22Rv1 (cell line): ENCODE measurements at regions not wholly inside any gene's neighbourhood (a gene's known extent, or its start where the extent isn't known, plus 50 kb on each side); places are given as distances from the start of the nearest gene placed in this dataset.

ENCODE experiments used
- H3K27ac ChIP-seq: fragments of 450-650 bp; 2 replicates; pipeline ENCODE4 v1.5.1; 2017
- ZFX ChIP-seq: fragments of 450-650 bp; IDR thresholded peaks from 2 replicates; pipeline ENCODE4 v1.6.1; 2017; ENCODE audit warnings: antibody characterized with exemption, borderline replicate concordance
- TF ChIP-seq, protein P1 (sequence below): fragments of 450-650 bp; IDR thresholded peaks from 2 replicates; pipeline ENCODE4 v1.5.1; 2017; ENCODE audit warnings: mild to moderate bottlenecking

DNA sequence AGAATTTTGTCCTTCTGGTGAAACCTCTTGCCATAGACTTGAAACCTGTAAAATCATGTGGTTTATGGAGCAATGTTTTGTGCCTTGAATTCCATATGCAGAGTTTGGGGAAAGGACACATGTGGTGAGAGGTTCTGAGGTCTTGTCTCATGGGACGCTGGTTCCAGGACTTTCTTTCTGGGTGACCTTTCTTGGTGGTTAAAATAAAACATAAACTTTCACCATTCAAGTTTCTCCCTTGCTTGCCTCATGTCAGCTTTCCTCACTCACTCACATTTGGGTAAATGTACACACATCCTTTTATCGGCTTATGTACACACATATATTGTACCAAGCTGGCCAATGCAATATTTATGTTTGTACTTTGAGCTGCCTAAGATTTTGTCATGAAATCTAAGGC lies 144.9 kb upstream of the CELF2 start:
- TF ChIP-seq ZFX, result no peak
- H3K27ac ChIP-seq, result no peak overlapping the region

DNA sequence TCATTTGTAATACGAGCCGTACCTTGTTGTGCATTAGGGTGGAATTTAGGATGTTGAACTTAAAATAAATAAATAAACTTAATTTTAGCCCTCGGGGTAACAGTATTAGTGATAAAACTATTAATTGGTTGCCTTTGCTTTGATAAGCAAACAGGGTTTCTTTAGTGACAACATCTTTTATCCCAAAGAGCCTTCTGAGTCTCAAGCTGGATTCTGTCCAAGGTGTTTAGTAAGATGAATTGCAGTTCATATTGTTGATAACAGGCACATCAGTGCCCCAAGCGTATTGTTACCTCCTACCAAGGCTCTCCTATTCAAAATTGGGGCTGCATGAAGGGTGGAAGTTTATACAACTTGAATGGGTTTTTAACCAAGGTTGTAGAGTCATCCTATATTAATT lies 144.4 kb upstream of the CELF2 start:
- H3K27ac ChIP-seq, result no peak overlapping the region
- TF ChIP-seq, protein P1, sequence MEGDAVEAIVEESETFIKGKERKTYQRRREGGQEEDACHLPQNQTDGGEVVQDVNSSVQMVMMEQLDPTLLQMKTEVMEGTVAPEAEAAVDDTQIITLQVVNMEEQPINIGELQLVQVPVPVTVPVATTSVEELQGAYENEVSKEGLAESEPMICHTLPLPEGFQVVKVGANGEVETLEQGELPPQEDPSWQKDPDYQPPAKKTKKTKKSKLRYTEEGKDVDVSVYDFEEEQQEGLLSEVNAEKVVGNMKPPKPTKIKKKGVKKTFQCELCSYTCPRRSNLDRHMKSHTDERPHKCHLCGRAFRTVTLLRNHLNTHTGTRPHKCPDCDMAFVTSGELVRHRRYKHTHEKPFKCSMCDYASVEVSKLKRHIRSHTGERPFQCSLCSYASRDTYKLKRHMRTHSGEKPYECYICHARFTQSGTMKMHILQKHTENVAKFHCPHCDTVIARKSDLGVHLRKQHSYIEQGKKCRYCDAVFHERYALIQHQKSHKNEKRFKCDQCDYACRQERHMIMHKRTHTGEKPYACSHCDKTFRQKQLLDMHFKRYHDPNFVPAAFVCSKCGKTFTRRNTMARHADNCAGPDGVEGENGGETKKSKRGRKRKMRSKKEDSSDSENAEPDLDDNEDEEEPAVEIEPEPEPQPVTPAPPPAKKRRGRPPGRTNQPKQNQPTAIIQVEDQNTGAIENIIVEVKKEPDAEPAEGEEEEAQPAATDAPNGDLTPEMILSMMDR, result no peak
- TF ChIP-seq ZFX, result no peak

DNA sequence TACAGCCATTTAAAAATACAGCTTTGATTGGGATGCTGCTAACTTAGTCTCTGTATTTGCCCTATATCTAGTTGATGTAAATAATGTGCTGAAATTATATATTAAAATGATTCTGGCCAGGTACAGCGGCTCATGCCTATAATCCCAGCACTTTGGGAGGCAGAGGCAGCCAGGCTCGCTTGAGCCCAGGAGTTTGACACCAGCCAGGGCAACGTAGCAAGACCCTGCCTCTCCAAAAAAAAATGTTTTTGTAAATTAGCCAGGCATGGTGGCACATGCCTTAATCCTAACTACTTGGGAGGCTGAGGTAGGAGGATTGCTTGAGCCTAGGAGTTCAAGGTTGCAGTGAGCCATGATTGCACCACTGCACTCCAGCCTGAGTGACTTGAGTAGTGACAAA lies 143.8 kb upstream of the CELF2 start:
- TF ChIP-seq ZFX, result no peak
- TF ChIP-seq, protein P1, result no peak
- no peak overlapping the region for H3K27ac ChIP-seq

DNA sequence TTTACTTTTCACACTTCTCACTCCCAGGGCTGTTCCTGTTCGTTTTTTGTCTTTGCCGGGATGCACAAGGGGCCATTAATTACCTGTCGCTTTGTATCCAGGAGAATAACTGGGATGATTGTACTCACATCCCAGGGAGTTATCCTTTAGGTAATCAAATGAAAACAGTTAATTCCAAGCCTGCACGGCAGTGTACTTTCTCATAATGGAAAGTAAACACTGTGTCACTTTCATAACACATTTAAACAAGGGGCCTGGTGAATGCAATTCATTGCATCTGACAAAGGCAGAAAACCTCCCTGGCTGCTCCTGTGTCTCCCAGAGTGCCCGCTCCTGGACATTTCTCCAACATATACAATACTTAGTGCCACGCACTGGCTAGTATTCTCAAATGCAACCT lies 138.7 kb upstream of the CELF2 start:
- TF ChIP-seq ZFX, result no peak
- TF ChIP-seq, protein P1, result no peak

DNA sequence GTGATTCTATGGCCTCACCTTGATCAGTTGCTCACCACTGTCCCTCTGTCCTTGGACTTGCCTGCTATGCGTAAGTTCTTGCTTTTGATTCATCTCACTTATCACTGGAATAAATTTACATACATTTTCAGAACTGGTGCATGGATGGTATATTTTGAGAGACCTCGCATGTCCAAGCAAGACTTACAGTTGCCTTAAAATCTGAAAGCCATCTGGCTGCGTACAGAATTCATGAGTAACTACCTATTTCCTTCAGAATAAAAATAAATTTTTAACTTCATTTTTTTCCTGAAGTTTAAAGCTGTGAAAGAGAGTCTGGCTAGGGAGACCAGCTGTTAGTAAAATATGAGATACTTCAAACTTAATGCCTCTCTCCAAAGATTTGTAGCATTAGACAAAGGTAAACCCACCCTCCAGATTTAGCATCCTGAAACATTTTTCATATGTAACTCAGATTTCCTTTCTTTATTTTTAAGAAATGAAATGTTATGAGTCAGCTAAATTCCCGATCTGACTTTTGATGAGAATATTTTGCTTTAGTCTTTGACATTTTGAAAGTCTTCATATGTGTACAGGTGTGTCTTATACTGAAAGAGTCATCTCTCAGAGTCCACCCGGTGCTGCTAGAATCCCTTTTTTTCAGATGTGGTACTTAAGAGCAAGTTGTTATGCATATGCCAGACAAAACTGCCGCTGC lies 136.4 kb upstream of the CELF2 start:
- H3K27ac ChIP-seq, result no peak overlapping the region
- TF ChIP-seq ZFX, result no peak
- TF ChIP-seq, protein P1, result no peak

More for the DNA sequence above, 138.7 kb upstream of the CELF2 start:
- H3K27ac ChIP-seq, result no peak overlapping the region

DNA sequence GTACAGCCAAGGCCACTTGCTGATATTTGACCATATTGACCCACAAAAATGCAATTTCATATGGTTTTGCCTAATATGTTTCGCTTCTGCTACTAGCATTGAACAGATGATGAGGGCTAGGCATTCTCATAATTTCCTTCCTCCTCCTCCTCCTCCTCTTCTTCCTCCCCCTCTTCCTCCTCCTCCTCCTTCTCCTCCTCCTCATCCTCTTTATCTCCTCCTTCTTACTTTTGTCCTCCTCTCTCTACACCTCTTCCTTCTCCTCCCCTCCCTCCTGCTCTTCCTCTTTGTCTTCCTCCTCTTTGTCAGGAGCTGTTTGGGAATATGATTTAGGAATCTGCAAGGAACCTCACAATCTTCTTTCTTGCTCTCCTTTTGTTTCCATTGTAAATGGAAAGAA lies 133.9 kb upstream of the CELF2 start:
- H3K27ac ChIP-seq, result no peak overlapping the region
- TF ChIP-seq, protein P1, result no peak
- no peak for TF ChIP-seq ZFX

DNA sequence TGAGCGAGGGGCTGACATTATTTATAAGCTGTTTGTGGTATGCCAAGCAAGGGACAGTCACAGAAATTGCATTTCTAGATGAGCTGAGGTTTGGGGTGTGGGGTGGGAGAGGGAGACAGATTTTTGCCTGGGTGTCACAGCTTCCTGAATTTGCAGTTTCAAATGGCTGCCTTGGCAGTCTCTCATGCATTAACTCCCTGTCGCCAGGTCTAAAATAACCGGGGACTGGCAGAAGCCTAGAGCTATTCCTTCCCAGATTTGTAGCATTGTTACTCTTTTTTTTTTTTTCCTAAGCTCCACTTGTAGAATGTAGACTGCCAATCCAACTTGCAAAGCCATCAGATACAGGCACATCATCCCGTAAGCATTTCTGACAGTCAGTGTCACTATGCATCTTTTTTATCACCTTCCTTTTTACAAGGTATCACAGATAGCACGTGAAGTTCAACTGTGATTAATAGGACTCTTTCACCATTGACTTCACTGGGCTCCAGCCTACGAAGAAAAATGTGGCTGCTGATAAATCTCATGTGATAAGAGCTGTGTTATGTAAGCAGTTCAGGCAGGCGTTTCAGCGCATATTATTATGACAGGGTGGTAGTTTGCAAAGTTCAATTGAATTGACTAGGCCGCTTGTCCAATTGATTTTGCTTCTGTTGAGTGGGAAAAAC lies 130.7 kb upstream of the CELF2 start:
- H3K27ac ChIP-seq, result no peak overlapping the region

More for the DNA sequence above, 130.7 kb upstream of the CELF2 start:
- no peak for TF ChIP-seq ZFX
- TF ChIP-seq, protein P1, result no peak
